ENCODE measurements at regions not wholly inside any gene's neighbourhood (a gene's known extent, or its start where the extent isn't known, plus 50 kb on each side); places are given as distances from the start of the nearest gene placed in this dataset.
A peak's percentile ranks its signal among the peaks of the same experiment; 100 is the strongest.

GRCh38 chr6:88388589-88388988 is 222.4 kb upstream of the CNR1 start:
- H3K4me3 Mint-ChIP-seq, result no peak overlapping the region

GRCh38 chr6:88386167-88386566 is 220.0 kb upstream of the CNR1 start:
- H3K36me3 Mint-ChIP-seq, result no peaks in the 10 kb centered on the region
- no peak overlapping the region for H3K27ac Mint-ChIP-seq
- ATAC-seq (no peak), DNase-seq (no peak)
- H3K4me1 Mint-ChIP-seq, result no peaks in the 10 kb centered on the region
- POLR2A ChIA-PET, result no interaction called here
- peaks cover 0 to 4% (median 0%) of the 10 kb centered on the region in 9 donors for H3K9me3 Mint-ChIP-seq
- H3K27me3 Mint-ChIP-seq, result peaks cover 2 to 21% (median 8%) of the 10 kb centered on the region in 5 donors
- no peak overlapping the region for H3K4me3 Mint-ChIP-seq

More at GRCh38 chr6:88388589-88388988, 222.4 kb upstream of the CNR1 start:
- no peaks in the 10 kb centered on the region for H3K4me1 Mint-ChIP-seq
- DNase-seq, result no peak
- H3K27ac Mint-ChIP-seq, result no peak overlapping the region
- peaks cover 2 to 23% (median 9%) of the 10 kb centered on the region in 5 donors for H3K27me3 Mint-ChIP-seq
- POLR2A ChIA-PET, result no interaction called here
- ATAC-seq, result no peak
- H3K36me3 Mint-ChIP-seq, result no peaks in the 10 kb centered on the region
- peaks cover 0 to 7% (median 0%) of the 10 kb centered on the region in 9 donors for H3K9me3 Mint-ChIP-seq

DNA sequence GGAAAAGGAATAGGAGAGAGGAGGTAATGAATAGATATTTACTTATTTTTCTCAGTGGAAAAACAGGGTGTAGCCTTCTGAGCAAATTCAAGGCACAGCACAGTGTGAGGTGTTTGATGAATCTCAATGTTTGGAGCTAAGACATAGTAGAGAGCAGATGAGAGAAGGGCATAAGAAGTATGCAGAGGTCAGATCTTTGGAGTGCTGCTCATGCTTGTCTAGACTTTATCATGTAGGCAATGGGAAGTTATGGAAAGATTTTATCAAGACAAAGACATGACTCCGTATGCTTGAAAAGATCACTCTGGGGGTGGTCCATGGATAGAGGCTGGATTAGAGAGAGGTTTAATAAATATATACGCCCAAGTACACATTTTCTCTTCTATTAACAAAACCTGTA is 217.0 kb upstream of the CNR1 start:
- POLR2A ChIA-PET, result no interaction called here
- H3K36me3 Mint-ChIP-seq, result no peaks in the 10 kb centered on the region
- no peak for ATAC-seq

GRCh38 chr6:88381289-88381642 is 215.1 kb upstream of the CNR1 start:
- Mint-ChIP-seq H3K27me3 (peaks cover 0 to 9% (median 0%) of the 10 kb centered on the region in 5 donors), H3K4me3 (no peak overlapping the region), H3K4me1 (no peaks in the 10 kb centered on the region), H3K27ac (no peak overlapping the region), H3K9me3 (peaks cover 0 to 3% (median 0%) of the 10 kb centered on the region in 9 donors), H3K36me3 (no peaks in the 10 kb centered on the region)
- ATAC-seq (no peak), DNase-seq (no peak)
- POLR2A ChIA-PET, result no interaction called here

More for the DNA sequence above, 217.0 kb upstream of the CNR1 start:
- Mint-ChIP-seq H3K4me3 (no peak overlapping the region), H3K4me1 (no peaks in the 10 kb centered on the region), H3K27me3 (peaks cover 0 to 11% (median 2%) of the 10 kb centered on the region in 5 donors), H3K9me3 (peaks cover 0 to 4% (median 0%) of the 10 kb centered on the region in 9 donors), H3K27ac (no peak overlapping the region)
- no peak for DNase-seq

GRCh38 chr6:88380618-88381288 is 214.6 kb upstream of the CNR1 start:
- H3K4me1 Mint-ChIP-seq, result no peaks in the 10 kb centered on the region
- no peak overlapping the region for H3K4me3 Mint-ChIP-seq
- POLR2A ChIA-PET, result no interaction called here
- no peak overlapping the region for H3K27ac Mint-ChIP-seq
- no peak for DNase-seq
- peaks cover 0 to 9% (median 2%) of the 10 kb centered on the region in 5 donors for H3K27me3 Mint-ChIP-seq
- H3K36me3 Mint-ChIP-seq, result no peaks in the 10 kb centered on the region
- no peak for ATAC-seq
- peaks cover 0 to 3% (median 0%) of the 10 kb centered on the region in 9 donors for H3K9me3 Mint-ChIP-seq

- ATAC-seq (no peak), DNase-seq (no peak)
- POLR2A ChIA-PET, result no interaction called here
- H3K27ac Mint-ChIP-seq, result no peak overlapping the region
- no peaks in the 10 kb centered on the region for H3K36me3 Mint-ChIP-seq
- H3K4me3 Mint-ChIP-seq, result no peak overlapping the region
- peaks cover 0 to 3% (median 0%) of the 10 kb centered on the region in 9 donors for H3K9me3 Mint-ChIP-seq
- no peaks in the 10 kb centered on the region for H3K4me1 Mint-ChIP-seq
- H3K27me3 Mint-ChIP-seq, result peaks cover 0 to 13% (median 5%) of the 10 kb centered on the region in 5 donors
These were observed 213.9 kb upstream of the CNR1 start for GRCh38 chr6:88380083-88380482.

DNA sequence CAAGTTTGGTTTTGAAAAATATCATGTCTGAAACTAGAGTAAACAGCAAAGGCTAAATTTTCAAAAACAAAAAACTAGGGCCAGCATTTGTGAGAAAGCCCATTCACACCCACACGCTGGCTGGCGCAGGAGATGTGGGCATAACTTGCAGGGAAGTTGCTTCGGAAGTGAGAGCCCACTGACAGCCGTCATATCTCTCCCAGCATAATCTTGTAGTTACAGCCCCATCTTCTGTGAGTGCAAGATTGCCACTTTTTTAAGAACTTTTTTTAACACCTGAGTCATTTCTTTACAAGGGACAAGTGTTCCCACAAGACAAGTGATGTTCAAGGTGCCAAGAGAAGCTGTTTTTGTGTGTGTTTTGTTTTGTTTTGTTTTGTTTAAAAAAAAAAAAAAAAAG is 212.5 kb upstream of the CNR1 start:
- peaks cover 0 to 3% (median 0%) of the 10 kb centered on the region in 9 donors for H3K9me3 Mint-ChIP-seq
- H3K27ac Mint-ChIP-seq, result no peak overlapping the region
- H3K4me3 Mint-ChIP-seq, result no peak overlapping the region
- DNase-seq (no peak), ATAC-seq (no peak)
- H3K4me1 Mint-ChIP-seq, result no peaks in the 10 kb centered on the region
- POLR2A ChIA-PET, result no interaction called here
- peaks cover 0 to 16% (median 7%) of the 10 kb centered on the region in 5 donors for H3K27me3 Mint-ChIP-seq
- H3K36me3 Mint-ChIP-seq, result no peaks in the 10 kb centered on the region

DNA sequence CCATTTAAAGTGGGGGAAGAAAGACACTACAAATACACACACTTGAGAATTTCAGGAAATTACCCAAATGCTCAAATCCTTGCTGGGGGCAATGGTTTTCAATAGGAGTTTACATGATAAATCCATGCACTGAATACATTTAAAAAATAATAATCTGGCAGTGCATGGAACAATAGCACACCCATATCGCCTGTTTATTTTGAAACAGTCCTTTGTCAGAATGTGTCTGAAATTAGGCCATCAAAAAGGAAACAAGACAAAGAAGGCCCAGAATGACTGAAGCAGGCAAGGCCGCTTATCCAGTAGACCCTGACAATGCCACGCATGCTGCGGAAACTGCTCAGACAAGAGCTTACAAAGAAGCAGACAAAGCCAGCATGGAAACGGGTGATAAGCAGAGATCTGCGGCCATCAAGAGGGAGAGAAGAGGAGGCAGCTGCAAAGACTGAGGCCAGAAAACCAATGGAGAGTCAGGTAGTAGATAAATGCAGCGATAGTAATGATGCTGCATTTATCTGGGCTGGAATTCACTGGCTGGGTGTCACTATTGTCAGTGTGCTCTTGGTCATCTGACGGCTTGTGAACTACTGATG is 211.9 kb upstream of the CNR1 start:
- POLR2A ChIA-PET, result no interaction called here
- Mint-ChIP-seq H3K27ac (no peak overlapping the region), H3K27me3 (peaks cover 0 to 16% (median 7%) of the 10 kb centered on the region in 5 donors), H3K36me3 (no peaks in the 10 kb centered on the region), H3K4me3 (no peak overlapping the region), H3K4me1 (no peaks in the 10 kb centered on the region), H3K9me3 (peaks cover 0 to under 1% (median 0%) of the 10 kb centered on the region in 9 donors)
- ATAC-seq (no peak), DNase-seq (no peak)

DNA sequence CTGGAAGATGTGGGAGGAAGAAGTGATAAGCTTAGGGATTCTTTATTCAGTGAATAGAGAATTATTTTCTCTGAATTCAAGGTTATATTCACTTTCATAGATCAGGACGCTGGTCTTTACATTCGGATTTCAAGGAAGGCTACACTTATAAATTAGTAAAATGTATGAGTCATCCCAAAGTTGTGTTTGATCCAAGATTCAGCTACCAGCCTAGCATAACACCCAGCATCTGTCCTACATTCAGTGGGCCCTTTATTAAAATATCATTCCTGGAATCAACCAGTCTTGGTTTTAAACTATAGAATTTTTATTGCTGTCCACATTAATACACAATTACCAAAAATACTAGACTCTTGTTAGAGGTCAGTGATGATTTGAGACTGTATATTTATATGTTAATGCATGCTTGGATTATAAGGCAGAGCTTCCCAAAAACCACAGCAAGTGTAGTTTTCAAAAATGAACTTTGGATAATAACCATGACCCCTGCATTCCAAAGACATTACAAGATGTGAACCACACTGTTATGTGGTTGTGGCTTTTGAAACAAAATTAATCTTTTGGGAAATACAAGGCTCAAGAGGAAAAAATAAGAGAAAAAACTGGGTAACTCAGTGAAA is 210.7 kb upstream of the CNR1 start:
- POLR2A ChIA-PET, result no interaction called here
- Mint-ChIP-seq H3K27me3 (peaks cover 0 to 23% (median 7%) of the 10 kb centered on the region in 5 donors), H3K4me1 (no peaks in the 10 kb centered on the region), H3K4me3 (no peak overlapping the region), H3K9me3 (no peaks in the 10 kb centered on the region), H3K36me3 (no peaks in the 10 kb centered on the region), H3K27ac (no peak overlapping the region)
- DNase-seq (no peak), ATAC-seq (no peak)

DNA sequence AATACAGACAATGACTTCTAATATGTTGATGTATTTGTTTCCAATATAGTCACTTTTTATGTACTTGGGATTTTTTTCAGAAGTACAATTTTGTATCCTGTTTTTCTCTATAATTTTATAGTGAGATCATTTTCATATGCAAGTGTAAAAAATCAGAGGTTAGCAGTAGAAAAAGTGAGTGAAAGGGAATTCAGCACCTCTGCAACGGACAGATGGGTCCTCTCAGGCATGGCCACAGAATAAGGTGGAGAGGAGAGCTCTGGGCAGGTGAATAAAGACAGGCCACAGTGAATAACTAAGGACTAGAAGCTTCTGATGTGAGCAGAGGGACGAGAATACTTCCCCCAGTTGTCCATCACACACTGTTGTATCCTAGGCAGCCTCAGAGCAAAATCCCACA is 210.1 kb upstream of the CNR1 start:
- H3K27me3 Mint-ChIP-seq, result peaks cover 0 to 24% (median 7%) of the 10 kb centered on the region in 5 donors
- no peak overlapping the region for H3K4me3 Mint-ChIP-seq
- no peak for DNase-seq

GRCh38 chr6:88374553-88374952 is 208.4 kb upstream of the CNR1 start:
- DNase-seq (no peak), ATAC-seq (no peak)
- H3K4me3 Mint-ChIP-seq, result no peak overlapping the region
- H3K9me3 Mint-ChIP-seq, result no peaks in the 10 kb centered on the region
- POLR2A ChIA-PET, result no interaction called here
- H3K36me3 Mint-ChIP-seq, result no peaks in the 10 kb centered on the region
- no peaks in the 10 kb centered on the region for H3K4me1 Mint-ChIP-seq
- peaks cover 2 to 33% (median 11%) of the 10 kb centered on the region in 5 donors for H3K27me3 Mint-ChIP-seq
- H3K27ac Mint-ChIP-seq, result no peak overlapping the region

More for the DNA sequence above, 210.1 kb upstream of the CNR1 start:
- no peaks in the 10 kb centered on the region for H3K36me3 Mint-ChIP-seq
- no peak overlapping the region for H3K27ac Mint-ChIP-seq
- no peak for ATAC-seq
- no peaks in the 10 kb centered on the region for H3K9me3 Mint-ChIP-seq
- POLR2A ChIA-PET, result no interaction called here
- no peaks in the 10 kb centered on the region for H3K4me1 Mint-ChIP-seq

GRCh38 chr6:88371480-88371879 is 205.3 kb upstream of the CNR1 start:
- POLR2A ChIA-PET, result no interaction called here
- ATAC-seq, result no peak

DNA sequence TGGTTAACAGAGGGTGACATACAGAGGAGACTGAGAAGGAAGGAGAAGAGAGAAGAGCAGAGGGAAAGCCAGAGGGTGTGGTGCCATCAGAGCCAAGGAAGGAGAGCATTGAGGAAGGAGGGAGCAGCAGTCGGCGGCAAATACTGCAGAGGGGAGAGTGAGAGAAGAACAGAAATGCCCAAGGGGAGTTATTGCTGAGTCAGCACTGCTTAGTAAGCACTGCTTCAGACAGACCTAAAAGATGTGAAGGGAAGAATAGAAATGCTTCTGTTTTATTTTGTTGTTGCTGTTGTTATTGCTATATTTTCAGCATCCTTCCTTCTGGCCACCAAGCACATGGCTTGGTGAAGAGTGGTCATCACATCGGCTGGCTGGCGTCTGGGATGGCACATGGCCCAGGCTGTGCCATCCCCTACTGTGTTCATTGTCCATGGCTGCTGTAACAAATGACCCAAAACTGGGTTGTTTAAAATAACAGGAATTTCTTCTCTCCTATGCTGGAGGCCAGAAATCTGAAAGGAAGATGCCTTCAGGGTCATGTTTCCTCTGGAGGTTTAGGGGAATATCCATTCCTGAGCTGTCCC is 204.1 kb upstream of the CNR1 start:
- peak overlapping the region in 1 of 10 donors; percentile 40 for H3K27ac Mint-ChIP-seq
- no peak for DNase-seq
- POLR2A ChIA-PET, result no interaction called here
- no peak for ATAC-seq
- H3K4me3 Mint-ChIP-seq, result no peak overlapping the region
- peaks cover 7 to 50% (median 16%) of the 10 kb centered on the region in 5 donors for H3K27me3 Mint-ChIP-seq
- H3K4me1 Mint-ChIP-seq, result no peaks in the 10 kb centered on the region
- H3K9me3 Mint-ChIP-seq, result peaks cover 0 to 6% (median 0%) of the 10 kb centered on the region in 9 donors
- H3K36me3 Mint-ChIP-seq, result no peaks in the 10 kb centered on the region

More at GRCh38 chr6:88371480-88371879, 205.3 kb upstream of the CNR1 start:
- Mint-ChIP-seq H3K9me3 (peaks cover 0 to 6% (median 0%) of the 10 kb centered on the region in 9 donors), H3K4me1 (no peaks in the 10 kb centered on the region), H3K27ac (no peak overlapping the region), H3K4me3 (no peak overlapping the region), H3K36me3 (no peaks in the 10 kb centered on the region), H3K27me3 (peaks cover 4 to 44% (median 16%) of the 10 kb centered on the region in 5 donors)
- DNase-seq, result no peak
